CD14-positive monocyte (primary cell): ENCODE measurements at regions not wholly inside any gene's neighbourhood (a gene's known extent, or its start where the extent isn't known, plus 50 kb on each side); places are given as distances from the start of the nearest gene placed in this dataset.

Experiments
- DNase-seq, 3 donors: peaks; one replicate each; pipeline ENCODE4 v3.0.0-alpha.2; 2011 to 2022
- H2AFZ ChIP-seq: 2 replicates; pipeline ENCODE4 v1.6.0; 2012; ENCODE audit warnings: mild to moderate bottlenecking, low read depth, low read length, inconsistent platforms; ENCODE audit not compliant: insufficient read depth, poor library complexity, severe bottlenecking
- H3K27ac ChIP-seq, 2 donors: 1 replicate in 1 of 2; 2 replicates in 1 of 2; pipeline ENCODE4 v1.5.1; 2012 to 2013; ENCODE audit warnings: low read length in 2 of 2, control low read depth in 1 of 2, inconsistent platforms in 1 of 2, low read depth in 1 of 2, mild to moderate bottlenecking in 1 of 2
- H3K27me3 ChIP-seq, 2 donors: one replicate each; pipeline versions ENCODE4 v1.6.0 to v1.6.1; 2011 to 2013; ENCODE audit warnings: low read length in 2 of 2; ENCODE audit not compliant: control insufficient read depth in 2 of 2, insufficient read depth in 2 of 2
- H3K36me3 ChIP-seq, 2 donors: replicated peaks in 1 of 2; 1 replicate in 1 of 2; 2 replicates in 1 of 2; pipeline versions ENCODE4 v1.5.1 to v1.6.1; 2012 to 2013; ENCODE audit warnings: low read length in 2 of 2, control low read depth in 1 of 2, inconsistent platforms in 1 of 2, mild to moderate bottlenecking in 1 of 2; ENCODE audit not compliant: insufficient read depth in 2 of 2, control insufficient read depth in 1 of 2
- H3K4me1 ChIP-seq, 2 donors: 1 replicate in 1 of 2; 2 replicates in 1 of 2; pipeline versions ENCODE4 v1.5.1 to v1.6.1; 2012 to 2013; ENCODE audit warnings: low read length in 2 of 2, control low read depth in 1 of 2, inconsistent platforms in 1 of 2, mild to moderate bottlenecking in 1 of 2, moderate library complexity in 1 of 2; ENCODE audit not compliant: insufficient read depth in 2 of 2, control insufficient read depth in 1 of 2
- H3K4me2 ChIP-seq: replicated peaks from 2 replicates; pipeline ENCODE3; 2012; ENCODE audit warnings: low read length, moderate library complexity, mild to moderate bottlenecking; ENCODE audit not compliant: poor library complexity, severe bottlenecking; ENCODE audit errors: extremely low read depth
- H3K4me3 ChIP-seq, 3 experiments: fragments of 200-600 bp in 1 of 3; sonication (generic) in 1 of 3; replicated peaks in 1 of 3; 1 replicate in 2 of 3; 2 replicates in 1 of 3; pipeline ENCODE4 v1.5.1; 2011 to 2013; ENCODE audit warnings: low read length in 3 of 3, mild to moderate bottlenecking in 3 of 3, control low read depth in 2 of 3, low read depth in 2 of 3, inconsistent platforms in 1 of 3, moderate library complexity in 1 of 3
- H3K79me2 ChIP-seq: 2 replicates; pipeline ENCODE4 v1.6.0; 2012; ENCODE audit warnings: mild to moderate bottlenecking, control low read depth, inconsistent platforms, low read length, moderate library complexity; ENCODE audit not compliant: insufficient read depth
- H3K9ac ChIP-seq: 2 replicates; pipeline ENCODE4 v1.6.0; 2017; ENCODE audit warnings: low read length, mild to moderate bottlenecking; ENCODE audit not compliant: insufficient read depth, poor library complexity, severe bottlenecking
- H3K9me3 ChIP-seq, 2 donors: replicated peaks in 1 of 2; 1 replicate in 1 of 2; 2 replicates in 1 of 2; pipeline versions ENCODE4 v1.5.1 to v1.6.1; 2012 to 2013; ENCODE audit warnings: low read length in 2 of 2, control low read depth in 1 of 2; ENCODE audit not compliant: control insufficient read depth in 1 of 2, insufficient read depth in 1 of 2
- H4K20me1 ChIP-seq: 2 replicates; pipeline ENCODE4 v1.6.0; 2012; ENCODE audit warnings: mild to moderate bottlenecking, low read length, control low read depth, moderate library complexity; ENCODE audit not compliant: insufficient read depth
- H3K27ac Mint-ChIP-seq, 7 donors: one replicate each; pipeline ENCODE4 v1.8.0; 2020; ENCODE audit warnings: mild to moderate bottlenecking in 7 of 7, mixed read lengths in 7 of 7, moderate library complexity in 6 of 7, inconsistent platforms in 2 of 7
- H3K27me3 Mint-ChIP-seq, 3 donors: one replicate each; pipeline ENCODE4 v1.8.0; 2021 to 2022; ENCODE audit warnings: low read depth in 3 of 3, mild to moderate bottlenecking in 3 of 3, mixed read lengths in 3 of 3, moderate library complexity in 3 of 3, inconsistent platforms in 1 of 3
- H3K36me3 Mint-ChIP-seq, 2 donors: one replicate each; pipeline ENCODE4 v1.8.0; 2020; ENCODE audit warnings: mixed read lengths in 2 of 2, inconsistent platforms in 1 of 2, mild to moderate bottlenecking in 1 of 2
- H3K4me1 Mint-ChIP-seq: one replicate; pipeline ENCODE4 v1.8.0; 2020; ENCODE audit warnings: mild to moderate bottlenecking, mixed read lengths
- H3K4me3 Mint-ChIP-seq, 2 donors: one replicate each; pipeline ENCODE4 v1.8.0; 2020; ENCODE audit warnings: mild to moderate bottlenecking in 2 of 2, mixed read lengths in 2 of 2, moderate library complexity in 1 of 2
- H3K9me3 Mint-ChIP-seq, 7 donors: one replicate each; pipeline ENCODE4 v1.8.0; 2020 to 2022; ENCODE audit warnings: mixed read lengths in 7 of 7, mild to moderate bottlenecking in 6 of 7, moderate library complexity in 6 of 7, inconsistent platforms in 2 of 7
- CTCF ChIP-seq: fragments of 200-600 bp; IDR thresholded peaks from one replicate; pipeline ENCODE4 v1.8.0; 2022; ENCODE audit warnings: antibody characterized with exemption, mild to moderate bottlenecking
- WGBS: methylation state at CpG from one replicate; pipeline ENCODE4 v1.1.5; 2013; ENCODE audit warnings: missing lambda C conversion rate; ENCODE audit not compliant: insufficient coverage; 5-methylcytosine and 5-hydroxymethylcytosine counted together
- intact Hi-C, 2 donors: fragments of 100-400 bp; cut with micrococcal nuclease; formaldehyde crosslinking; loops; one replicate each; pipeline versions ENCODE4 v1.15.0 to v1.15.1; 2023

GRCh38 chr11:26109658-26110368, 222.1 kb upstream of the ANO3 start:
- intact Hi-C loops, result no loop called here
- no peak overlapping the region for H3K4me2 ChIP-seq
- TF ChIP-seq CTCF, result no peak
- no peak for DNase-seq
- no peaks in the 10 kb centered on the region for H3K4me1 ChIP-seq
- H3K79me2 ChIP-seq, result no peaks in the 10 kb centered on the region
- no peak overlapping the region for H3K27ac ChIP-seq
- H3K9ac ChIP-seq, result no peak overlapping the region
- no peak overlapping the region for H2AFZ ChIP-seq
- Mint-ChIP-seq H3K27ac (no peak overlapping the region), H3K36me3 (no peaks in the 10 kb centered on the region), H3K4me3 (no peak overlapping the region), H3K9me3 (peaks cover 0 to 10% (median 7%) of the 10 kb centered on the region in 7 donors), H3K4me1 (no peaks in the 10 kb centered on the region), H3K27me3 (peaks cover 0 to 1% (median 0%) of the 10 kb centered on the region in 3 donors)
- no peak overlapping the region for H3K4me3 ChIP-seq
- H4K20me1 ChIP-seq, result no peaks in the 10 kb centered on the region
- no peaks in the 10 kb centered on the region for H3K36me3 ChIP-seq
- H3K27me3 ChIP-seq, result no peaks in the 10 kb centered on the region
- peaks cover 0 to 5% of the 10 kb centered on the region in 2 donors for H3K9me3 ChIP-seq
- WGBS, result 80% methylated on average over 1 of the region's 2 CpGs

DNA sequence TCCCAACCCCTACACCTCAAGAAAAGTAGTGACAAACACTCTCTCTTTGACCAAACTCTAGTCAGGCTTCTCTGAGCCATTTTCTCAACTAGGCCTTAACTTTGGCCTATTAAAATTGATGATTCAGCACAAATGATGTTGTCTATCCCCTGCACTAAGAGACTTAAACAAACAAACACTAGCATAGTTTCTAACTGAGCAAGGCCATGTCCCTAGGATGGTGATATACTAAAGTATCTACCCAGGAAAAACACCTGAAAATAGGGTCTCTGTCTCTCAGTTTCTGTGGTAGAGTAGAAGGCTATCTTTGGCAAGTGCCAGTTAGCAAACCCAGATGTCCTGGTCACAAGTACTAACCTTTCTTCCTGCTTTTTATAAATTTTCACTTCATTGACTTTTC, 219.7 kb upstream of the ANO3 start:
- peaks cover 0 to 15% (median 9%) of the 10 kb centered on the region in 7 donors for H3K9me3 Mint-ChIP-seq
- Histone ChIP-seq H2AFZ (no peak overlapping the region), H4K20me1 (no peaks in the 10 kb centered on the region), H3K9me3 (peaks cover 0 to 5% of the 10 kb centered on the region in 2 donors), H3K4me1 (no peaks in the 10 kb centered on the region), H3K27me3 (no peaks in the 10 kb centered on the region), H3K9ac (no peak overlapping the region), H3K27ac (no peak overlapping the region), H3K36me3 (no peaks in the 10 kb centered on the region), H3K79me2 (no peaks in the 10 kb centered on the region), H3K4me3 (no peak overlapping the region), H3K4me2 (no peak overlapping the region)
- H3K27ac Mint-ChIP-seq, result no peak overlapping the region
- no peak for DNase-seq
- intact Hi-C loops, result no loop called here
- no peak for TF ChIP-seq CTCF
- no peak overlapping the region for H3K4me3 Mint-ChIP-seq
- H3K4me1 Mint-ChIP-seq, result no peaks in the 10 kb centered on the region
- peaks cover 0 to 1% (median 0%) of the 10 kb centered on the region in 3 donors for H3K27me3 Mint-ChIP-seq
- no peaks in the 10 kb centered on the region for H3K36me3 Mint-ChIP-seq
